ENCODE measurements at regions not wholly inside any gene's neighbourhood (a gene's known extent, or its start where the extent isn't known, plus 50 kb on each side); places are given as distances from the start of the nearest gene placed in this dataset.
A peak's percentile ranks its signal among the peaks of the same experiment; 100 is the strongest.
"Not testable (repeated sequence)": the region's sequence is repeated elsewhere in the genome, so short reads cannot be mapped to it uniquely, and the experiment has no call there.

DNA sequence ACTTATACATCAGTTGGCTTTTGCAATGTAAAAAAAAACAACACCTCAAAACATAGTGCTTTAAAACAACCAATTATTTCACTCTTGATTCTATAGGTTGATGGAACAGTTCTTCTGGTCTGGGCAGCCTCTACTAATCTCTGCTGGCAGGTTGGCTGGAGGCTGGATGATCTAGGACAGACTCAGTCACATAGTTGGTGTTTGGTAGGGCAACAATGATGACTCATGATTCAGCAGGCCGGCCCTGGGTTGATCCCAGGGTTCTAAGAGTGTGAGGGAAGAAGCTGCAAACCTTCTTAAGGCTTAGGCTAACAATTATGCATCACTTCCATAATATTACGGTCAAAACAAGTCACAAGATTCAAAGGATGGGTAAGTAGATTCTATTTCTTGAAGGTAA is 558.2 kb downstream of the ZNF674 start:
- peak; percentile 1 for DNase-seq (ENCODE audit: low read depth)

DNA sequence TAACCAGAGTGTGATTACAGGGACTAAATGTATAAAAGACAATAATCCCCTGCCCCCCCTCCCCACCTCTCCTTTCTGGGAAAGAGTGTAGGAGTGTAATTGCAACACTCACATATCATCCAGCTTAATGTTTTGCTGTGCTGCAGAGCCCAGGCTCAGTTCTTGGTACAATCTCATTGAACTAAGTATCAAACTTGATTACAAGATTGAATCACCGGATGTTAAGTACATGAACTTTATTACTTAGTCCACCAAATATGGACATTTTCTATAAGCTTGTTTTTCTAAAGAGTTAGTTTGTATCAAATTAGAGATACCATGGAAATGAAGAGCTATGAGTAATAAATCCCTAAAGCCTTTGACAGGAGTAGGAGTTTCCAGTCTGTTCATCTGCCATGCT is 559.1 kb downstream of the ZNF674 start:
- DNase-seq (ENCODE audit: low read depth) = no peak

DNA sequence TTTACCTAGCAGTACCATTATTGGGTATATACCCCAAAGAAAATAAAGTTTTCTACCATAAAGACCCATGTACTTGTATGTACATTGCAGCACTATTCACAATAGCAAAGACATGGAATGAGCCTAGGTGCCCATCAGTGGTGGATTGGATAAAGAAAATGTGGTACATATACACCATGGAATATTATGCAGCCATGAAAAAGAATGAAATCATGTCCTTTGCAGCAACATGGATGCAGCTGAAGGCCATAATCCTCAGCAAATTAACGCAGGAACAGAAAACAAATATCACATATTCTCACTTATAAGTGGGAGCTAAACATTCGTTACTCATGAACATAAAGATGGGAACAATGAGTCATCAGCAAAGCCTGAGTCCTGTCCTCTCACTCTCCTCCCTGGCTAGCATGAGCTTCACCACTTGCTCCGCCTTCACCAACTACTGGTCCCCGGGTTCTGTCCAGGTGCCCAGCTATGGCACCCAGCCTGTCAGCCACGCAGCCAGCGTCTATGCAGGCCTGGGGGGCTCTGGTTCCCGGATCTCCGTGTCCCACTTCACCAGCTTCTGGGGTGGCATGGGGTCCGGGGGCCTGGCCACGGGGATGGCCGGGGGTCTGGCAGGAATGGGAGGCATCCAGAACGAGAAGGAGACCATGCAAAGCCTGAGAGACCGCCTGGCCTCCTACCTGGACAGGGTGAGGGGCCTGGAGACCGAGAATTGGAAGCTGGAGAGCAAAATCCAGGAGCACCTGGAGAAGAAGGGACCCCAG is 562.1 kb downstream of the ZNF674 start:
- DNase-seq (ENCODE audit: low read depth) = not testable (repeated sequence)

DNA sequence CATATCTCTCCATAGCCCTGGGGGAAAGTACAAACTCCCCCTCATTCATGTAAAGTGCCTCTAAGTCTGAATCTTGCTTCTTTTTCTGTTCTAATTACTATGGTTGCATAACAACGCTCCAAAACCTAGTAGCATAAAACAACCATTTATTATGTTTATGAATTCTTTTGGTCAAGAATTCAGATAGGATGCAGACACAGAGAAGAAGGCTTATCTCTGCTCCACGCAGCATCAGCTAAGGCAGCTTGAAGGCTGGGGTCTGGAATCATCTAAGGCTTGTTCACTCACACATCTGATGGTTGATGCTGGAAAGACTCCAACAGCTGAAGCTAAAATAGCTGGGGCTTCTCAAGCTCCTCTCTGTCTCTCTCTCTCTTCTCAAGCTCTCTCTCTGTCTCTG is 564.5 kb downstream of the ZNF674 start:
- DNase-seq (ENCODE audit: low read depth) = no peak

DNA sequence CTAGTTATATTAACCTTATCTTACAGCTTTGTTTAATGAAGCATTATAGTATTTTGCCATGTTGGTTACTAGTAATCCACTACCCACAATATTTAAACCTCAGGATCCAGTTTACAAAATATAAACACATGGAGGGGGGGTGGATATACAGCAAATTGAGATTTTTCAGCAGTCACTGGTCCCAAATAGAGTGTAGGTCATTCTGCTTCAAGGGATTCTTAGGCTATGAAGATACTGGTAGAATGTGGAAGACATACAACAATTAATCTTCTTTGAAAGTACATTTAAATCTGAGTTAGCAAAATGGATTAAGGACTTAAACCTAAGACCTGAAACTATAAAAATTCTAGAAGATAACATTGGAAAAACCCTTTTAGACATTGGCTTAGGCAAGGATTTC is 569.6 kb downstream of the ZNF674 start:
- no peak for DNase-seq (ENCODE audit: low read depth)

DNA sequence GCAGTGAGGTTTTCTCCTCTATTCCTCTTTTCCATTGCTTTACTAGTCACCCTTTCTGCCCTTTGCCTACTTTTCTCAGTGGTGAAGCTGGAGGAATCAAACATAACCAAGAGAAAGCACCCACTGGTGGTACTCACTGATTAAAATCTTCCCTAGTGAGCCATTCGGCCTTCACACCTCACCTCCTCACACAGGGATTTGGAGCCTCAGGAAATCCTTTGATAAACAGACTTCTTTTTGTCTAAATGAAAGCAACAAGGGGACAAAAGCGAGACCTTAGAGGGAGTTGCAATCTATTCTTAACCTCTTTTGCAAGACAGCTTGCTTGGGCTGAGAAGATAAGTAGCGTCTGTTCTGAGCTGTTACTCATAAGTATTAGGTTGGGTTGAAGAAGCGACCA is 572.6 kb downstream of the ZNF674 start:
- DNase-seq (ENCODE audit: low read depth) = no peak

DNA sequence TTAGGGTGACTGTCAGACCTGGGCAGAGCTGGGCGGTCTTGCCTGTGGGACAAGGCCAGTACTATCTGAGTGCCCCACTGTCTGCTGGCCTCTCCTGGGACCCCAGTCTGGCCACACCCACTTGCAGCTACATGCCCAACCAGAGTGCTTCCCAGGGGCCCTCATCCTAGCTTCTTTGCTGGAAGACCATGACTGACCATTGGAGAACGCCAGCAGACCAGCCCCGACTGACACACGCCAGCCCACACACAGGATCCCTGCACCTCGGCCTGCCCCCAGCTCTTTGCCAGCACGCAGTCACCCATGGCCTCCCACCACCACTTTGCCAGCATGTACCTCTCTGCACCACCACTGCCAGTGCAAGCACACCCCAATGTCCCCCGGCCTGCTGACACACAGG is 585.7 kb downstream of the ZNF674 start:
- no peak for DNase-seq (ENCODE audit: low read depth)

DNA sequence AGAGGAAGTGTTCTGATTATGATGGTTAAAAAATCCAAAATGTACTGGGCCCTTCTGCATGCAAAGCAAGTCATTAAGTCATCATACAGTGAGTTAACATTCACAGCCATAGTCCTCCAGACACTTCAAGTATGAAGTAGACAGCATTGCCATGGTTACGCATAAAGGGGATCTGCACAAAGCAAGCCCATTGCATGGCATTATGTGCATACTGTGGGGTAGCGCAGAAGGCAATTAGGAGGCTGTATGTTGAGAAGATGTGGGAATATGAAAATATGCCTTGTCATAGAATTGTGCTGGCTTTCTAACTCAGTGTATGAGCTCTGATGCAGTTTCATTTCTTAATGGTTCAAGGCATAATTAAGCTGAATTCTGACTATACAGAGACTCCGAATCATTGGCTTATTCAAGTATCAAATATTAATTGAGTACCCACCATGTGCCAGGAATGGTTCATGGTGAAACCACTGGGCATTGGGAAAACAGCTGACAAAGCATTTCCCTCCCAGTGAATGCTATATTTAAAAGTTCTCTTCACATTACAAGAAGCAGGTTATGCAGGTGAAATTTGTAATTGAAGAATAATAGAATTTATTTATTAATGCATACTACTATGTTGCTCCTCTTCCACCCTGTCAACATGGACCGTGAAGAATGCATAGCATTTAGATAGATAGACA is 588.9 kb downstream of the ZNF674 start:
- no peak for DNase-seq (ENCODE audit: low read depth)

DNA sequence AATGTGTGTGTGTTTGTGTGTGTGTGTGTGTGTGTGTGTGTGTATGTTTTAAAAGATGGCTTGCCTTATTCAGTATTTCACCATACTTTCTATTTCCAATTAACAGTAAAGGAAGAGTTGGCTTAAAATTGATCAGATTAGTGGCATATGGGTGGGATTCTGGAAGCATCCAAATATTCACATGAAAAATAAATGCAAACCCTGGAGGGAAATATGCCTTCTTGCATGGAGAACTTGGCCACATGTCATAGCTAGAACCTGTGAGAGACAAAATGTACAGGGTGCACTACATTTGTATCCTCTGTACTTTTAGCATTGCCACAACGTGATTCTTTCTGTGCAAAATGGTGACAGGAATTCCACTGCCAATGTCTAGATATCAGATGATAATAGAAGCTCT is 589.6 kb downstream of the ZNF674 start:
- DNase-seq (ENCODE audit: low read depth) = no peak

DNA sequence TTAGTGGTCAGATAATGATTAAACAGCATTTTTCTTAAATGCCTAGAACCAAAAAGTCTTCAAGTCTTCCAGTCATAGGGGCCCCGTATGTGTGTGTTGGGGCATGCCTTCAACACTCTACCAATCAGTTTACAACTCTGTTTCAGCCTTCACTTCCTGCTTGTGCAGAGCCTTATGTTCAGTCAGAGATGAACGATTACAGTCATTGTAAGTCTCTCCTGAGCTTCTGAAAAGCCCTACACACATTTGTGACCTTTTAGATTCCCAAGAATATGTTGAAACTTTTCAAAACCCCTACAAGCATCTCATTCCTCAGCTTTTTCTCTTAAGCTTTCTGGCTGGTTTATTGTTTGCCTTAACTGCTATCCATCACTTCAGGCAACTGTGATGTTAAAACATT is 591.2 kb downstream of the ZNF674 start:
- peak; percentile 0 for DNase-seq (ENCODE audit: low read depth)

DNA sequence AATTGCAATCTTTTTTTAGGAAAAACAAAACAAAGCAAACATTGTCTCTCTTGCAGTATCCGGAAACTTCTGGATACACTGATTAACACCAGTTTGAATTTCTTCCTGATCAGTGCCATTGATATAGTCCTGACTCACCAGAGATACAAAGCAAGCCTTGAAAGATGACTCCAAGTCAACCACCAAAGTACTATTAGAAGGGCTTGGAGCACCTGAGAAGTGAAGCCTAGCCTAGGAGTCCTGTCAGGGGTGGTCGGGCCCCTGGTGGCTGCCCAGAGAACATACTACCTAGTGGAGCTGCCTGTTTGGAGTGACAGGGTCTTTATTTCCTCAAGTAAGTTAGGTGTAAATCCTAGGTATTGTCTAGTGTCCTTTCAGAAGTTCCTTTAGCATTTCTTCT is 593.2 kb downstream of the ZNF674 start:
- DNase-seq (ENCODE audit: low read depth) = no peak

DNA sequence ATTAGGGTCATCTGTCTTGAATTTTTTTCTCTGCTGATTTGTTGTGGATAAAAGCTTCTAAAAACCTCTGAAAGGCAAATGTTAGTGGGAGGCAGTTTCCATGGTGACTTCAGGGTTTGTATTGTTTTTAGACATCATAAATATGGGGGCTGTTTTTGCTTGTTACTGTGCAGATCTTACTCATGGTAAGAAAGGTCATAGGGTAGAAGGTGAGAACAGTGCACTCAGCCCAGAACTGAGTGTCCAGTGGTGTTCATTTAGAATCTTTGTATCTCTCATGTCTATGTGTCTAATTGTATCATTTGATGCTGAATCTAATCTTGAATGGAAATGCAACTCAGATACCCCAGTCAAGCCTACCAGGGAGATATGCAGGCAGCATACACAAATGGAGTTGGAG is 609.8 kb downstream of the ZNF674 start:
- DNase-seq (ENCODE audit: low read depth) = no peak

DNA sequence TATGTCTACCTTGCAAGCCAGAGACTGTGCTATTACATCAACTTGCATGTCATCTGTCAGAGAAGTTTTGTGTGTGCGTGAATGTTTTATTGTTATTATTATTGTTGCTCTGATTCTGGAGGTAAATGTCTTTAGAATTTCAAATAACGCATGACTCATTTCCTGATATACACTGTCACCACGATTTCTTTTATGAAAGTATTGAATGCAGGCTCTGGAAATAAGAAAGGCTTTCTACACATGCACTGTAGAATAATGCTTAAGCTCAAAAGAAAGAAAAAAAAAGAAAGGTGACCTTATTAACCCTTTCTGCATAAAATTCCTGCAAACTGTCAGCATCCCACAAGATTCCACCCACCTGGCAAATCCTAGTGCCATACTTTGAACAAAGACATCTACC is 632.9 kb downstream of the ZNF674 start:
- DNase-seq (ENCODE audit: low read depth) = no peak

DNA sequence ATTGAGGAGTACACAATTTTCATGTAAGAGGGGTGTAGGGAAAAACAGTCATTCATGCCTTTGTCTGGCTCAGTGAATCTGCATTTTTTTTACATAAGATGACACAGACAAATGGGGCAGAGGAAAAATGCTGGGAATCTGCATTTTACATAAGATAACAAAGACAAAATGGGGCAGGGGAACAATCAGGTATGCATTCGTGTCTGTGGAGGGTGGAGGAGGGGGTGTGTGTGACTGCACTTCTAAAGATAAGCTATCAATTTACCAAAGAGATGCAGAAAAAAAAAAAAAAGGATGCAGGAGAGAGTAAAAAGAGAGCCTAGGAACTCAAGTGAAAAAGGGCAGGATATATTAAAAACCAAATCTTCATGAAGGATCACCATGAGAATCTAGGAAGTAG is 637.4 kb downstream of the ZNF674 start:
- no peak for DNase-seq (ENCODE audit: low read depth)

DNA sequence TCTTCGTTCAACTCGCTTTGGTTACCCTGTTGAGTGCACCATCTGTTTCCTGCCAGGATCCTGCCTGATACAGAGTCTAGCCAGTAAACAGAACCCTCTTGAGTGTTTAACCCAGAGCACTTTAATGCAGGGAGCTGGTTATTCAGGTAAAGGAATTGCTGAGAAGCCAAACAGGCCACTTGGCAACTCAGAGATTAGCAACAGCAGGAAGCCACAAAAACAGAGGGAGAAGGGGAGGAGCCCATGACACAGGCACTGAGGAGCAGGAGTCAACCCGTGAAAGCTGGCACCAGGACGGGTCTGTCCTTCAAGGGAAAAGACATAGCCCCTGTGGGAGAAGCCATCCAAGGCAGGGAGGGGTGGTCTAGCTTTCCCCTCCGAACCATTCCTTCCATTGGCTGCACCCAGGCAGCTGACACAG is 641.4 kb downstream of the ZNF674 start:
- no peak for DNase-seq (ENCODE audit: low read depth)

DNA sequence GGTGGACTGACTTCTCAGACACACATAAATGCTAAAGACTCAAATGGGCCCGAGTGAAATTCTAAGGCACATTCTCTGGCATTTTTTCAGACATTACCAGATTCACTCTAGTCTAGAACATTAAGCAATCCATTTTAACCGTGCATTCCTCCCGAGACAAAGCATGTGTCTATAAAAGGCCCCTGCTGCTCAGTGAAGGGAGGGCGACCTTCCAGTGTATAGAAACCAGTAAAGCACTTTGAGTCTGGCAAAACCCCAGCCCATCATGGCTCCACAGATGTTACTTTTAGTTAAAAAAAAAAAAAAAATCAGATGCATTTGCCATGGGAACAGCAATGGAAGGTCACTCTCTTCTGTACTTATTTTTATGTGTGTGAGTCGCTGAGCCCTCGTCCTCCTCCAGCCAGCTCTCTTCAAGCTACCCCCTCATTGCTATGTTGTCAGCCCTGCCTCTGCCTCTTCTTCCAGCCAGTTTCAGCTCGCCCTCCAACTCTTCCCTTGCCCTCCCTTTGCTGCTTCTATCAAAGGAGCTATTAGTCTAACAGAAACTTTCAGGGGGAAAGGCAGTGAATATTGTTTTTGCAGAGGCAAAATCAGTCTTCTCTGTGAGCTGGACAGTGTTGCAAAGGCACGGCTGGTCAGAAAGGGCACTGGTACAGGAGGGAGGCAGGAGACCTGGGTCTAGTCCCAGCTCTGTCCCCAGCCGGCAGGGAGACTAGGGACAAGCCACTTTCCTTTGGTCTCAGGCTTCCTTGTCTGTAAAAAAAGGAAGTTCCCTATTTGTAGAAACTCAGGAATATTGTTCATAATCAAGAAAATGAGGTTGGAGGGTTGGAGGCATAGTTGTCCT is 644.2 kb downstream of the ZNF674 start:
- peak; percentile 70 for DNase-seq (ENCODE audit: low read depth)

DNA sequence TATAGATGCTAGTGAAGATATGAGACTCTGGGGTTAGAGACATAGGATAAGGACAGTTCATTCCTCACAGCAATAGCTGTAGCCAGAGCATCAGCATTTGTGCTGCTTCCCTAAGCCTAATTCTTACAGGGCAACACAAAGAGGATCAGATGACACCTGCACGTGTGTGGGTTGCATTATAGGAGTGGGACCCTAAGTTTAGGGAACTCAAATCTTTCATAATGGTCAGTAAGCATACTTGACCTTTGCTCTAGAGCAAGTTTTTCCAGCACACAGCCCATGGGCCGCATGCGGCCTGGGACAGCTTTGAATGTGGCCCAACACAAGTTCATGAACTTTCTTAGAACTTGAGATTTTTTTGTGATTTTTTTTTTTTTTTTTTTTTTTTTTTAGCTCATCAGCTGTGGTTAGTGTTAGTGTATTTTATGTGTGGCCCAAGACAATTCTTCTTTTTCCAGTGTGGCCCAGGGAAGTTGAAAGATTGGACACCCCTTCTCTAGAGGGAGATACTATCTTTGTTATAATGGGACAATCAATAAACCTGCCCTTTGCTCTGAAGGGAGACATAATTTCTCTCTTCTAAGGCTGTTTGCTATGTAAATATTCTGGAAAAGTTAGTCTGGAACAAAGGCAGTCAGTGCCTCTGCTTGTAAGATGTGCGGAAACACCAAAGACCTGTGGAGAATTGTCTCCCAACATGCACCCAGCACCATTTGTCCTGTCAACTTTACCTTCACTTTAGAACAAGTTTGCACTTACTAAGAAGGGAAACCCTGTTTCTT is 650.2 kb downstream of the ZNF674 start:
- no peak for DNase-seq (ENCODE audit: low read depth)

DNA sequence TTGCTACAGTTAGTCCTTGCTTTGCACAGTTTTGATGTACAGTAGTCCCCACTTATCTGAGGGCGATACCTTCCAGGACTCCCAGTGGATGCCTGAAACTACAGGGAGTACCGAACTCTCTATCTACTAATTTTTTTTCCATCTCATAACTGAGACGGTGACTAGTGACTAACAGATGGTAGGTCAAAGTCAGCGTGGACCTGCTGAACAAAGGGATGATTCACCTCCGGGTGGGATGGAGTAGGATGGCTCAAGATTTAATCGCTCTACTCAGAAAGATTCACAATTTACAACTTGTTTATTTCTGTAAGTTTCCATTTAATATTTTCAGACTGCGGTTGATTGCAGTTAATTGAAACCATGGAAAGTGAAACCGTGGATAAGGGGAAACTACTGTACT is 655.8 kb downstream of the ZNF674 start:
- peak; percentile 71 for DNase-seq (ENCODE audit: low read depth)

DNA sequence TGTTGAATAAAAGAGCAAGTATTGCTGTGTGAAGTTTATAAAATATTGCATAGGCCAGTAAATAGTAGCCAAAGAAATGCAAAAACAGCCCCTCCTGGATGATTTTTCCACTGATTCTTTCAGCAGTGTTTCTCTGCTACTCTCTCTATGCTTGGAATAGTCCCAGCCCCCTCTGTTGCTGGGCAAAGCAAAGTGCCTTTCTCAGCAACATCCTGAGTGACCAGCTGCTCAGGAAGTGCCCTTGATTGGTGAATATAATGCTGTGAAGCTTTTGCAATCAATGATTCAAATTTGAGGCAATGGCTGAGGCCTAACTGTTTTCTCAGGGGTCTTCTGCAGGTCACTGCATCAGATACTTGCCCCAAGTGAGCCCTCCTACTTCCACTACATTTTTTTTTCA is 656.7 kb downstream of the ZNF674 start:
- DNase-seq (ENCODE audit: low read depth) = no peak

DNA sequence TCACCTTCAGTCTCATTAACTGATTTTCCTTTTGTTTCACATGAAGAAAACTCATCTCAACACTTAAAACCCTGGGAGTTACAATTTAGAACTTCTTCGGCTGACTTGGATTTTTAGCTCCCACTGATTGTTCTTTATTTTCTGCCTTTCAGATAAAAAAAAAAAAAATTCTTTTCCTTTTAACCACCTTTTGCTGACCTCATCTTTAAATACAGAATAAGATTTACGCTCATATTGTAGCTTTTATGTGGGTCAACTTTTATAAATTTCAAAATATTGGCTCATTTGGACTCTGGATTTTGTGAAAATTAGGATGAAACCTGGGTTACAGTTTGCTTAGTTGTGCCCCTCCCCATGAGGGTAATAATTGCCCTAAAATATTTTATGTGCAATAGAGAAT is 659.3 kb downstream of the ZNF674 start:
- no peak for DNase-seq (ENCODE audit: low read depth)

DNA sequence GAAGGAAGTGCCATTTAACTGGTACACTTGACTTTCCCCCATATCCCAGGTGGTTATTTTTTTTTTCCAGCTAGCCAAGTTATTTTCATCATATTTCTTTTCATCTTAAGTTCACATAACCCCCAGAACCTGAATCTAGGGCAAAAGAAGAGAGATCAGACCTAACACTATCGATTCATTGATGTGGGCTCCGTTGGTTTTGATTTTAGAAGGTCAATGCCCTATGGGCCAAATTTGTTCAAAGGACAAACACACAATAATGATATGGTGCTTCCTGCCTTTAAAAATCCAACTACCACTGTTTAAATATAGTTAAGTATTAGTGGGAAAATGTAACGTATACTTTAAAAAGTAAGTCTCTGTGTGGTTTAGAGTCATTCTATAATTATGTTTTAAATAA is 665.7 kb downstream of the ZNF674 start:
- no peak for DNase-seq (ENCODE audit: low read depth)

DNA sequence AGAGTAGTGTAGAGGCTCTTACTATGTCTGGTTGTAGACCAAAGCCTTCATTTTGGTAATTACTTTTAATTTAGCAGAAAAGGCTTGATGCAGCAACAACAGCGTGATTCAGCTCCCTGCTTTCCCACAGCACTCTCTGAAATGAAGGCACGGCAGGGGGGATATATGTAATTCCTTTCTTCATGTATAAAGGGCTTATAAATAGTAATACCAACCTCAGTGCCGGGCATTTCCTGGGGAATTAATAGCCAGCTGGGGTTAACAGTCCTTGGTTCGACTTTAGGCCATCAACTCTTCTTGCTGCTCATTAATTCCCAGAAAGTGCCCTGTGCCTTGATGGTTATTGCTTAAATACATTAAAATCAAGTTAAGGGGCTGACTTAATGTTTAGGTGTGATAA is 669.0 kb downstream of the ZNF674 start:
- no peak for DNase-seq (ENCODE audit: low read depth)

Measured in EH (cell line).